Body of pancreas (tissue), 4 donors: ENCODE measurements at regions not wholly inside any gene's neighbourhood (a gene's known extent, or its start where the extent isn't known, plus 50 kb on each side); places are given as distances from the start of the nearest gene placed in this dataset.

Experiments
- ATAC-seq: fragments of 150-250 bp; one replicate; pipeline ENCODE4 v1.9.1; 2016
- DNase-seq, 4 donors: peaks; one replicate each; pipeline ENCODE4 v3.0.0-alpha.2; 2019
- H3K27ac ChIP-seq, 4 donors: fragments of 200-600 bp; sonication (generic); 1 replicate in 3 of 4; 2 replicates in 1 of 4; pipeline versions ENCODE4 v1.5.1 to v1.6.1; 2016 to 2019; ENCODE audit warnings: mild to moderate bottlenecking in 1 of 4, mixed read lengths in 1 of 4, moderate library complexity in 1 of 4
- H3K27me3 ChIP-seq, 2 donors: fragments of 200-600 bp; sonication (generic); one replicate each; pipeline ENCODE4 v1.6.0; 2016; ENCODE audit warnings: mild to moderate bottlenecking in 1 of 2
- H3K36me3 ChIP-seq, 2 donors: fragments of 200-600 bp; sonication (generic); replicated peaks in 1 of 2; 2 replicates each; pipeline ENCODE4 v1.5.1; 2016; ENCODE audit warnings: low read depth in 2 of 2; ENCODE audit not compliant: insufficient read depth in 1 of 2
- H3K4me1 ChIP-seq: fragments of 200-600 bp; sonication (generic); one replicate; pipeline ENCODE4 v1.6.0; 2016
- H3K4me3 ChIP-seq, 2 donors: fragments of 200-600 bp; sonication (generic); 1 replicate in 1 of 2; 2 replicates in 1 of 2; pipeline ENCODE4 v1.5.1; 2016 to 2019
- H3K9me3 ChIP-seq, 3 donors: fragments of 200-600 bp; sonication (generic); 1 replicate in 2 of 3; 2 replicates in 1 of 3; pipeline ENCODE4 v1.5.1; 2016
- POLR2A ChIP-seq, 3 donors: fragments of 450-650 bp; IDR thresholded peaks; one replicate each; pipeline ENCODE4 v1.6.1; 2016; ENCODE audit warnings: antibody characterized with exemption in 3 of 3, mild to moderate bottlenecking in 2 of 3
- WGBS, 2 donors: methylation state at CpG; one replicate each; pipeline ENCODE4 v1.1.5; 2017; 5-methylcytosine and 5-hydroxymethylcytosine counted together
- intact Hi-C: fragments of 100-400 bp; cut with DNase I; formaldehyde crosslinking; loops from one replicate; pipeline ENCODE4 v1.15.1; 2023
- TF ChIP-seq, protein P1 (sequence below), 7 experiments: fragments of 450-650 bp in 4 of 7; fragments of 200-600 bp in 3 of 7; sonication (generic) in 3 of 7; IDR thresholded peaks; one replicate each; pipeline ENCODE4 v1.5.1; 2016 to 2019; ENCODE audit warnings: antibody characterized with exemption in 7 of 7

DNA sequence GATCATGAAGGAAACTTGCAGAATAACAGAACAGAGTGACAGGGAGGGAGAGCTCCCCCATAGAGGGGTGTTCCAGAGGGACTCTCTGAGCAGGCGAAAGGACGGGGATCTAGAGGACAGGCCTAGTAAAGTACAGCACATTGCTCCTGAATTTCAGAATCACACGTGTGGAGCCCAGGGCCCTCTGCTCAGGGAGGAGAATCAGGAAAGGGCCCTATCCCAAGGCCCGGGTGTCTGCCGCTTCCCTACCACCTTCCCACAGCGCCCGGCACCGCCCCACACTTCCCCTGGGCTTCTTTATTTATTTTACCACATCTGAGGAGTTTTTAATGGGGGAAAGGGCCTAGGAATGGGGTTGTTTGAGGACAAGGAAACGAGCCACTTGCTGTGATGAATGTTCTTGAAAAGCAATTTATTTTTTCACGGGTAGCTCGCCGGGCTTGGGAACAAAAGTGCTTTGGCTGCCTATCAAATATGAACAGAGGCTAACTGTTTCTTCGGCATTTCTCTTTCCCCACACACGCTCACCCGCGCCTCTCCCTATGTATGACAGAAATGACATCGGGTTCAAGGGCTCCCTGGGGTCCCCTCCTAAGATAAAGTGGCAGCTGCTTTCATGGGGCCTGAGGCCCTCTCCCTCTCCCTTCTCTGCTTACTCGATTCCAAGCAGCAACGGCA lies 79.3 kb upstream of the GLI2 start:
- WGBS, 2 donors: 59 to 62% methylated on average over 19 of the region's 19 CpGs
- H3K9me3 ChIP-seq: no peaks in the 10 kb centered on the region
- H3K27me3 ChIP-seq: no peaks in the 10 kb centered on the region
- intact Hi-C loops: no loop called here
- ATAC-seq: peak; percentile 69
- no peaks in the 10 kb centered on the region for H3K36me3 ChIP-seq
- no peak overlapping the region for H3K4me3 ChIP-seq
- peak in 2 of 4 donors; percentile 30 for DNase-seq
- peak overlapping the region in 2 of 4 donors; percentile 44 to 47 for H3K27ac ChIP-seq
- peaks cover 25% of the 10 kb centered on the region for H3K4me1 ChIP-seq
- TF ChIP-seq POLR2A (IDR thresholded peaks at IDR 0.05): no peak
- TF ChIP-seq, protein P1, sequence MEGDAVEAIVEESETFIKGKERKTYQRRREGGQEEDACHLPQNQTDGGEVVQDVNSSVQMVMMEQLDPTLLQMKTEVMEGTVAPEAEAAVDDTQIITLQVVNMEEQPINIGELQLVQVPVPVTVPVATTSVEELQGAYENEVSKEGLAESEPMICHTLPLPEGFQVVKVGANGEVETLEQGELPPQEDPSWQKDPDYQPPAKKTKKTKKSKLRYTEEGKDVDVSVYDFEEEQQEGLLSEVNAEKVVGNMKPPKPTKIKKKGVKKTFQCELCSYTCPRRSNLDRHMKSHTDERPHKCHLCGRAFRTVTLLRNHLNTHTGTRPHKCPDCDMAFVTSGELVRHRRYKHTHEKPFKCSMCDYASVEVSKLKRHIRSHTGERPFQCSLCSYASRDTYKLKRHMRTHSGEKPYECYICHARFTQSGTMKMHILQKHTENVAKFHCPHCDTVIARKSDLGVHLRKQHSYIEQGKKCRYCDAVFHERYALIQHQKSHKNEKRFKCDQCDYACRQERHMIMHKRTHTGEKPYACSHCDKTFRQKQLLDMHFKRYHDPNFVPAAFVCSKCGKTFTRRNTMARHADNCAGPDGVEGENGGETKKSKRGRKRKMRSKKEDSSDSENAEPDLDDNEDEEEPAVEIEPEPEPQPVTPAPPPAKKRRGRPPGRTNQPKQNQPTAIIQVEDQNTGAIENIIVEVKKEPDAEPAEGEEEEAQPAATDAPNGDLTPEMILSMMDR (IDR thresholded peaks at IDR 0.05): no peak

DNA sequence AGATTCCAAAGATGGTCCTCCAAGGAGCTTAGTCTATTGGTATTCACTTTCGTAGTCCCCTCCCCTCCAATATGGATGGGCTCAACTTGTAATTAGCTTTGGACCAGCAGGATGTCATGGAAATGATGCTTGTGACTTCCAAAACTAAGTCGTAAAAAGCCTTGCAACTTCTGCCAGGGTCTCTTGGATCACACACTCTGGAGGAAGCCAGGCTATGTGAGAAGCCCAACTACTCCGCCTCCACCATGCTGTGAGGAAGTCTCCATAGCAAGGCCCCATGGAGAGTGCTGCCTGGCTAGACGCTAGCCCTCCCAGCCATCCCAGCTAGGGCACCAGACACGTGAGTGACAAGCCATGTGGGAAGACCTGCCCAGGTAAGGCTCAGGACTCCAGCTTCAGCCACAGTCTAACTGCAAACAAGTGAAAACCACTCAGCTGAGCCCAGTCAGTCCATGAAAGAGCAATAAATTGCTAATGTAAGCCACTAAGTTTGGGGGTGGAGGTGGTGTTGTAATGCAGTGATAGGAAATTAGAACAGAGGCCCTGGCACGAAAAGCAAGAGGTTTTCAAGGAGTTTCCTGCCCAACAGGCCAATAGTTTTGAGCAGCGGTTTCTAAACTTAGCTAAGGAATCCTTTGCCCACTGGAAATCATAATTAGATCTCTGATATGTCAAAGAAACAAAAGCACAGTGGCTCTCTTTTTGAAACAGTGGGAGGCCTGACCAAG lies 77.5 kb upstream of the GLI2 start:
- Histone ChIP-seq H3K4me3 (no peak overlapping the region), H3K9me3 (no peaks in the 10 kb centered on the region), H3K27ac (no peak overlapping the region), H3K36me3 (no peaks in the 10 kb centered on the region), H3K4me1 (peaks cover 29% of the 10 kb centered on the region), H3K27me3 (no peaks in the 10 kb centered on the region)
- intact Hi-C loops: no loop called here
- ATAC-seq (no peak), DNase-seq (no peak)
- TF ChIP-seq, protein P1 (IDR thresholded peaks at IDR 0.05): no peak
- TF ChIP-seq POLR2A (IDR thresholded peaks at IDR 0.05): no peak
- WGBS, 2 donors: 79 to 83% methylated on average over 7 of the region's 7 CpGs

DNA sequence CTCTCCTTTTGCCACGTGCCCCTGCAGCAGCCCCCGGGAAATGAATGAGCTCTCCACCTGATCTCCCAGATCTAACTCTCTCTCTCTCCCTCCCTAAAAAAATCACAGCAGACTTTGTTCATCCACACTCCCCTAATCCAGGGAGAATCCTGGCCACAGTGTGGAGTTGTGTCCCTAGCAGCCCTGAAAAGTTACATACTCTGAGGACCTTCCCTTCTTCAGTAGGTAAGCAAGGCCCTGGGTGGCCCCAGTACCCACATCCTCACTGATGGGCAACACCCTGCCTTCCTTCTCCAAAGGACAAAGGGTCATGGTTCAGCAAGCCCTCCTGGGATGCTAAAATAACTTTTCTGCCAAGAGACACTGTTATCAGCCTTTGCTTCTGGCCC lies 76.9 kb upstream of the GLI2 start:
- H3K4me1 ChIP-seq: peaks cover 29% of the 10 kb centered on the region
- no peak overlapping the region for H3K27ac ChIP-seq
- no peak for DNase-seq
- no peak overlapping the region for H3K4me3 ChIP-seq
- intact Hi-C loops: no loop called here
- no peaks in the 10 kb centered on the region for H3K36me3 ChIP-seq
- TF ChIP-seq POLR2A (IDR thresholded peaks at IDR 0.05): no peak
- TF ChIP-seq, protein P1 (IDR thresholded peaks at IDR 0.05): no peak
- no peak for ATAC-seq
- no peaks in the 10 kb centered on the region for H3K27me3 ChIP-seq
- 87 to 91% methylated on average over 2 of the region's 2 CpGs for WGBS, 2 donors
- no peaks in the 10 kb centered on the region for H3K9me3 ChIP-seq

DNA sequence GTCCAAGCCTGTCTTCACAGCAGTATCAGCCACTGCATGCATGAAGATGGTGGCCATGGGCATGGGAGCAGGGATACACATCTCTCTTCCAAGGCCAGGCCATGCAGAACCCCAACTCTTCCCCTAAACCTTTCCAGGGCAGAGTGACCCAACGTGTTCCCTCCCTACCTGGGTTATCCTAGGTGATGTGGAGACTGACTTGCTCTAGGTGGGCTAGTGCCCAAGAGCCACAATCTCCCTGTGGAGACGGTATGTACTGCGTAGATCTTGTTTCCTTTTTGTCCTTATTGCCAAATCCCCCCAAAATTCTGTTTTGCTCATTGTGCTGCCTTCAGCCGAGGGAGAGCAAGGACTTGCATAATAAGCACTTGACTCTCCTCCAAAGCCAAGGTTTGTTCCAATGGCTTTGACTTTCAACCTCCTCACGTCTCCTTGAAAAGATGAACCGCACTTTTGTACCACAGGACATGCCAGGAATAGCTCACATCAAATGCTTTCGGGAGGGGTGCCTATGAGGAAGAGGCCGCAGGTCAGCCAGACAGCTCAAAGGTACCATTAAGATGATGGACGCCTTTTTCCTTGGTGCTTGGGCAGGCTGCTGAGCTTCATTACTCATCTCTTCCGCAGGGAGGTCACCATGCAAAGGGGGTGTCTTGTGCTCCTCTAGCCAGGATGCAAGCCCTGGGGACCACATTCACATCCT lies 76.2 kb upstream of the GLI2 start:
- DNase-seq: no peak
- intact Hi-C loops: no loop called here
- no peak overlapping the region for H3K27ac ChIP-seq
- TF ChIP-seq, protein P1 (IDR thresholded peaks at IDR 0.05): no peak
- no peak for TF ChIP-seq POLR2A (IDR thresholded peaks at IDR 0.05)
- no peak for ATAC-seq
- H3K36me3 ChIP-seq: no peaks in the 10 kb centered on the region
- WGBS, 2 donors: 90 to 91% methylated on average over 10 of the region's 10 CpGs
- no peaks in the 10 kb centered on the region for H3K9me3 ChIP-seq
- H3K4me1 ChIP-seq: peaks cover 29% of the 10 kb centered on the region
- no peaks in the 10 kb centered on the region for H3K27me3 ChIP-seq
- no peak overlapping the region for H3K4me3 ChIP-seq
